DMS153 (cell line): ENCODE measurements at regions not wholly inside any gene's neighbourhood (a gene's known extent, or its start where the extent isn't known, plus 50 kb on each side); places are given as distances from the start of the nearest gene placed in this dataset.
"Not testable (repeated sequence)": the region's sequence is repeated elsewhere in the genome, so short reads cannot be mapped to it uniquely, and the experiment has no call there.

Experiments
- DNase-seq: peaks from one replicate; lab custom pipeline; 2025; lab: John Stamatoyannopoulos, UW

GRCh38 chr17:5869041-5869745 lies 201.0 kb upstream of the WSCD1 start:
- DNase-seq: no peak

- DNase-seq: no peak
These were observed 199.8 kb upstream of the WSCD1 start for GRCh38 chr17:5870231-5870953.

- no peak for DNase-seq
These were observed 198.5 kb upstream of the WSCD1 start for GRCh38 chr17:5871666-5872065.

GRCh38 chr17:5872831-5873230 lies 197.3 kb upstream of the WSCD1 start:
- no peak for DNase-seq

- no peak for DNase-seq
These were observed 196.4 kb upstream of the WSCD1 start for GRCh38 chr17:5873781-5874180.

GRCh38 chr17:5874486-5874885 lies 195.7 kb upstream of the WSCD1 start:
- no peak for DNase-seq

- no peak for DNase-seq
These were observed 192.8 kb upstream of the WSCD1 start for GRCh38 chr17:5877366-5877765.

GRCh38 chr17:5877948-5878347 lies 192.2 kb upstream of the WSCD1 start:
- no peak for DNase-seq

GRCh38 chr17:5881849-5882248 lies 188.3 kb upstream of the WSCD1 start:
- DNase-seq: no peak

- no peak for DNase-seq
These were observed 186.2 kb upstream of the WSCD1 start for GRCh38 chr17:5883775-5884665.

GRCh38 chr17:5885336-5885735 lies 184.8 kb upstream of the WSCD1 start:
- DNase-seq: no peak

- no peak for DNase-seq
These were observed 181.4 kb upstream of the WSCD1 start for GRCh38 chr17:5888811-5889210.

- DNase-seq: no peak
These were observed 177.1 kb upstream of the WSCD1 start for GRCh38 chr17:5892921-5893675.

- DNase-seq: no peak
These were observed 176.4 kb upstream of the WSCD1 start for GRCh38 chr17:5893741-5894140.

GRCh38 chr17:5895276-5895675 lies 174.9 kb upstream of the WSCD1 start:
- DNase-seq: no peak

GRCh38 chr17:5896215-5896614 lies 174.0 kb upstream of the WSCD1 start:
- no peak for DNase-seq

- DNase-seq: no peak
These were observed 172.8 kb upstream of the WSCD1 start for GRCh38 chr17:5897275-5897911.

- not testable (repeated sequence) for DNase-seq
These were observed 172.2 kb upstream of the WSCD1 start for GRCh38 chr17:5897981-5898380.

GRCh38 chr17:5898406-5898805 lies 171.8 kb upstream of the WSCD1 start:
- DNase-seq: no peak

- DNase-seq: no peak
These were observed 170.5 kb upstream of the WSCD1 start for GRCh38 chr17:5899496-5900195.

- no peak for DNase-seq
These were observed 168.4 kb upstream of the WSCD1 start for GRCh38 chr17:5901731-5902130.
